NCI-H146 (cell line): ENCODE measurements at regions not wholly inside any gene's neighbourhood (a gene's known extent, or its start where the extent isn't known, plus 50 kb on each side); places are given as distances from the start of the nearest gene placed in this dataset.
"Not testable (repeated sequence)": the region's sequence is repeated elsewhere in the genome, so short reads cannot be mapped to it uniquely, and the experiment has no call there.

Experiments used
- DNase-seq: peaks from one replicate; lab custom pipeline; 2025; lab: John Stamatoyannopoulos, UW

- no peak for DNase-seq
Observed at GRCh38 chr6:165008971-165009370, 300.4 kb downstream of the C6orf118 start.

GRCh38 chr6:165002866-165003265 lies 306.5 kb downstream of the C6orf118 start:
- DNase-seq = no peak

GRCh38 chr6:165002358-165002757 lies 307.0 kb downstream of the C6orf118 start:
- DNase-seq = no peak

GRCh38 chr6:165001502-165002157 lies 307.8 kb downstream of the C6orf118 start:
- no peak for DNase-seq

GRCh38 chr6:164998297-164998696 lies 311.1 kb downstream of the C6orf118 start:
- no peak for DNase-seq

- no peak for DNase-seq
Observed at GRCh38 chr6:164996838-164997237, 312.6 kb downstream of the C6orf118 start.

- DNase-seq = no peak
Observed at GRCh38 chr6:164991573-164991972, 317.8 kb downstream of the C6orf118 start.

- no peak for DNase-seq
Observed at GRCh38 chr6:164990901-164991300, 318.5 kb downstream of the C6orf118 start.

GRCh38 chr6:164982389-164982788 lies 327.0 kb downstream of the C6orf118 start:
- DNase-seq = no peak

GRCh38 chr6:164967102-164967501 lies 342.3 kb downstream of the C6orf118 start:
- DNase-seq = peak; percentile 59

- no peak for DNase-seq
Observed at GRCh38 chr6:164962805-164963204, 346.6 kb downstream of the C6orf118 start.

GRCh38 chr6:164947164-164947563 lies 362.2 kb downstream of the C6orf118 start:
- DNase-seq = peak; percentile 23

GRCh38 chr6:164942271-164942670 lies 367.1 kb downstream of the C6orf118 start:
- DNase-seq = no peak

GRCh38 chr6:164933238-164933794 lies 376.1 kb downstream of the C6orf118 start:
- DNase-seq = not testable (repeated sequence)

- no peak for DNase-seq
Observed at GRCh38 chr6:164929408-164929977, 379.9 kb downstream of the C6orf118 start.

GRCh38 chr6:164928728-164929407 lies 380.5 kb downstream of the C6orf118 start:
- no peak for DNase-seq

GRCh38 chr6:164928057-164928727 lies 381.2 kb downstream of the C6orf118 start:
- peak; percentile 58 for DNase-seq

- DNase-seq = peak; percentile 86
Observed at GRCh38 chr6:164927288-164928056, 381.9 kb downstream of the C6orf118 start.

- DNase-seq = peak; percentile 13
Observed at GRCh38 chr6:164926686-164927085, 382.7 kb downstream of the C6orf118 start.

- DNase-seq = no peak
Observed at GRCh38 chr6:164925681-164926530, 383.5 kb downstream of the C6orf118 start.

- DNase-seq = peak; percentile 75
Observed at GRCh38 chr6:164924674-164925073, 384.7 kb downstream of the C6orf118 start.
